ENCODE measurements at regions not wholly inside any gene's neighbourhood (a gene's known extent, or its start where the extent isn't known, plus 50 kb on each side); places are given as distances from the start of the nearest gene placed in this dataset.

DNA sequence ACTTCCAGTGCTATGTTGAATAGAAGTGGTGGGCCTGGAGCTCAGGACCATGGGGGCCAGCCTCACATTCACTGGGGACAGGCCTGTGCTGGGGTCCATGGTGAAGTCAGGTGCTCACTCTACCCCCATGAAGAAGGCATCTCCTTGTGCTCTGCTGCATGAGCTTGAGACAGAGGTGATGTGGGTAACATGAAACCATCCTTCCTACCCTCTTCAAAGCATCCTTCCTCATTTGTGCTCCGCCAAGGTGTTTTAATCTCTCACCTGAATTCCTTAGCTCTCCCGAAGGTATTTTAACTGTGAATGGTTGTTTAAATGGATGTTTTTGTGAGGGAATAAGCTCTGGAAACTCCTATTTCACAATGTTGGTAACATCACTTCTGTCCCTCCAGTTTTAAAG lies 209.6 kb upstream of the PCSK2 start:
- no peak for DNase-seq (ENCODE audit: low read depth)

GRCh38 chr20:17021481-17021880 lies 205.4 kb upstream of the PCSK2 start:
- no peak for DNase-seq (ENCODE audit: low read depth)

- no peak for DNase-seq (ENCODE audit: low read depth)
Observed at GRCh38 chr20:17023036-17023435, 203.8 kb upstream of the PCSK2 start.

DNA sequence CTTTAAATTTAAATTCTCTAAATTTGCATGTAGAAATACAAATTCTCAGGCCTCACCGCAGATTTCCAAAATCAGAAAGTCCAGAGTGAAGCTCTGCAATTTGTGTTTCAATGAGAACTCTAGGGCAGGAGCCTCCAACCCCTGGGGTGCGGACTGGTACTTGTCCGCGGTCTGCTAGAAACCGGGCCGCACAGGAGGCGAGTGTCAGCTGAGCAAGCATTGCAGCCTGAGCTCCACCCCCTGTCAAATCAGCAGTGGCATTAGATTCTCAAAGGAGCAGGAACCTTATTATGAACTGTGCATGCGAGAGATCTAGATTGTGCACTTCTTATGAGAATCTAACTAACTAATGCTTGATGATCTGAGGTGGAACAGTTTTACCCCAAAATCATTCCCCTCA lies 203.0 kb upstream of the PCSK2 start:
- DNase-seq (ENCODE audit: low read depth) = no peak

DNA sequence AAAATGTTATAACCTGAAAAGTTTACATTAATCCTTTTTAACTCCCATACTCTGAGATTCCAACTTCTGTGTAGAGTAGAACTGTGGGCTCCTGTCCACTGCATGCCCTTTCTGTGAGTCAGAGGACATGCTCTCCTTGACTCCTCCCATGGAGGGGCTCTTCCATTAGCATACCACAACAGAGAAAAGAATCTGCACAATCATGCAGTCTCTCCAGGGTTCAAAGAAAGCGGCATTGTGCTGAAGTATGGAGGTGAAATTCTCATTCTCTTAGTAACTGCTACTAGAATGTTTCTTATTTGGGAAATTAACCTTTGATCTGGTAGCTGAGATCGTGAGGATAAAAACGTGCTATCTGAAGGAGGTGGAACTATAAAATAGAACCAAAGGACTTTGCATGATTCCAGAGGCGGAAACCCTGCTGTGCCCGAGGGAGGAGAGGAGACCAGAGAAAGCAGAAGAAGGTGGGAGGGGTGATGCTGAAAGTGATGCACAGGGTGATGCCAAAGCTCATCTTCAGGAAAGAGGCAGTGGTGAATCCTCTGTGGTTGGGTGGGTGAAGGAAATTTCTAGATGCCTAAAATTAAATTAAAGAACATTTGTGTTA lies 202.2 kb upstream of the PCSK2 start:
- DNase-seq (ENCODE audit: low read depth) = no peak

GRCh38 chr20:17026346-17026745 lies 200.5 kb upstream of the PCSK2 start:
- no peak for DNase-seq (ENCODE audit: low read depth)

DNA sequence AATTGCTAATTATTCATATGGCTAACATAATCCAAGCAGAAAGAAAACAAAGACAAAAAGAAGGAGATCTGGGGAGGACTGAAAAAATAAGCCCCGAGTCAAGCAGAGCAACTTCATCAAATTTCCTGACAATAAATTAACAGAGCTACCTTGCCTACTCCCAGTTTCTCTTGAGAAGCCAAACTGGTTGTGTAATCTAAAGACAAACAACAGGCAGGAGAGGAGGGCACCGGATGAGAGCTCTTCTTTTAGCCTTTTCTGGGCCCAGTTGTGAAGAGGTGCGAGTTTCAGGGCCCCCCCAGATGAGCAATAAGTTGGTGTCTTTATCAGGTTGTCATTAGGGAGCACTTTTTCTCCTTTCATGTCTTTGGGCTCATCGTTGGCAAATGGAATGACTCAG lies 197.1 kb upstream of the PCSK2 start:
- no peak for DNase-seq (ENCODE audit: low read depth)

- DNase-seq (ENCODE audit: low read depth) = no peak
Observed at GRCh38 chr20:17036541-17036940, 190.3 kb upstream of the PCSK2 start.

DNA sequence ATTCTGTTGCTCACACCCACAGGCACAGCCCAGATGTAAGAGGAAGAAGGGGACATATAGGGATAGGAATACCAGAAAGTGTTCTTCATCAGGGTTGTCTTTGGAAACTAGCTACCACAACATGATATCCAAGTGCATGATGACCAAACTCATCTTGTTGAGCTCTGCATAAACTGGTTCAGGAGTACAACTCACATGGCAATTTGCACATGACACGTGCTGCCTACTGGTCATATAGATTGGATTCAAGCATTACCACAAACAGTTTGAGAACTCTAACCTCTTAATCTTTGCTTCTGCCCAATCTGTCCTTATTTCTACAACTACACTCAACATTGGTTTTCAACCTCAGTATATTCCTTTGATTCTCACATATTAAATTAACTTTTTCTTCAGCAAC lies 184.7 kb upstream of the PCSK2 start:
- DNase-seq (ENCODE audit: low read depth) = no peak

- no peak for DNase-seq (ENCODE audit: low read depth)
Observed at GRCh38 chr20:17043323-17043722, 183.5 kb upstream of the PCSK2 start.

DNA sequence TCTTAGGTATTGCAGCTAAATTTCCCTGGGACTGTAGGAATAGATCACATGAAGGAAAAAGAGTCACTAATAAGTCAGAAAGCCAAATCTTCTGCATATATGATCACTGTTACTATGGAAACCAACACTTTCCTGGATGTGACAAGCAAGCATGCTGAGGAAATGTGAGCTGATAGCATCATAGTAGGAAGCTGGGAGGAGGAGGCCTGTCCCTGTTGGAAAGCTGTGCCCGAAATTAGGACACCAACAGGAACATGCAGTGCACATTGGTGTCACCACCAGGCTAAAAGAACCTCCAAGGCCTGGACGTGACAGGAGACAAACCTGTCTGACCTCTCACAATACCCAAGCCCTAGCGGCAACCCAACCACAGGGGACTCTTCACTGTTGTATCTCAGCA lies 181.9 kb upstream of the PCSK2 start:
- DNase-seq (ENCODE audit: low read depth) = no peak

DNA sequence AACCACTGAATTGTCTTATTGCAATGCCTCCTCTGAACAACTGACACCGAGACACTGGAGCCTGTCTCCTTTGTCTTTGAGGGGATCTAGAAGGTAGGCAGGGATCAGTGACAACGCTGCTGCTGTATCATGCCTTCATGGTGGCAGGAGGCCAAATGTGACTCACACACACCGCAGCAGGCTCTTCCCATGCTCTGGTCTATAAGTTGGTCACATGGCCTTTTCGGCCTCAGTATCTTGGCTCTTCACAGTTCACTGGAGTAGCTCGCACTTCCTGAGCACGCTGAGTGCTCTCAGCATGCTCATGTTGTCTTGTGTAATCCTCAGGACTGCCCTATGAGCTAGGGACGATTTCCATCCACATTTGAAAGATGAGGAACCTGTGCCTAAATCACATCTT lies 167.4 kb upstream of the PCSK2 start:
- no peak for DNase-seq (ENCODE audit: low read depth)

DNA sequence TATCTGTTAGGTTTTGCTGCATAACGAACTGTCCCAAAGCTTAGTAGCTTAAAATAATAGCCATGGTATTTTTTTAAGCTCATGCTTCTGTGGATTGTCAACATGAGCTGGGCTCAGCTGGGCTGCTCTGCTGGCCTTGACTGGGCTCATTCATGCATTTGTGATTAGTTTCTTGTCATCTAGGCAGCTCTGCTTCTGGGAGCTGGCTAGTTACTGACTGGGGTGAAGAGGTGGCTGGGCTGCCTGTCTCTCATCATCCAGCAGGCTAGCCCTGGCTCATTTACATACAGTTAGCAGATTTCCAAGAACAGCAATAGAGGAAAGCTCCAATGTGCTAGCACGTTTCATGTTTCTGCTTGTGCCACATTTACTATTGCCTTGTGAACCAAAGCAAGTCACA lies 165.1 kb upstream of the PCSK2 start:
- no peak for DNase-seq (ENCODE audit: low read depth)

DNA sequence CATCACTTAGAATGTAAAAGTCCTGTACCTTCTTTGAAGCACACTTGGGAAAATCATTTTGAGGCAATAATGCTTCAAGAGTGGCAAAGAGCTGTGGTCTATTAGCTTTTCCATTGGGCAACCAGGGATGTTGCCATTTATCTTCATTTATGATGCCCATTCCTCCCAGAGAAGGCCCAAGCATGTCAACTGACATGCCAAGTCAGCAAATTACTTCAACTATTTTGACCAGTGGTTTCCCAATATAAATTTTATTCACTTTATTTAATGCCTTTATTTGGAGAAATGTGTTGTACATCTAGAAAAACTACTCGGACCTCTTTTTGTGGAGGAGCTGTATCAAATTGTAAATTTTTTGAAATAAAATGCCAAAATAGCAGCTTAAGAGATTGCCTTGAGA lies 164.1 kb upstream of the PCSK2 start:
- DNase-seq (ENCODE audit: low read depth) = no peak

- no peak for DNase-seq (ENCODE audit: low read depth)
Observed at GRCh38 chr20:17066902-17067301, 159.9 kb upstream of the PCSK2 start.

DNA sequence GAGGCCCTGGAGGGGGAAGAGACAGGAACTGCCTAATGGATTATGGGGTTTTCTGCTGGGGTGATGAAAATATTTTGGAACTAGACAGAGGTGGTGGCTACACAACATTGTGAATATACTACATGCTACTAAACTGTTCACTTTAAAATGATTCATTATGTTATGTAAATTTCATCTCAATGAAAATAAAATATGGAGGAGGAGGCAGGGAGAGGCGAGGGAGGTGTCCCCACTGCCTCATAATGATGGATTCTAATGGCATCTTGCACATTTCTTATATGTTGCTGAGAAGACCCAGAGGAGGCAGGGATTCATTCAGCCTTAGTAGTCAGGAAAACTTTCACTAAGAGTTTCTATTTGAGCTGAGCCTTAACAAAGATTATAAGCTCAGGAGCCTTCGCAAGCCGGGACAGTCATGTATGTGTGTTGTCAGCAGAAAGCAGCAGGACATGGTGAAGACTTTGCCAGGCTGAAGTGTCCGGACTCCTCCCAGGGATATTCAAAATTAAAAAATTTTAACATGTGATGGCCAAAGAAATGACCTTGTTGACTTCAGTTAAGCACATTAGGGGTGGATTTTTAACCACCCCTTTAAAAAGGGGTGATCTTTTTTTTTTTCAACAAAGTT lies 158.6 kb upstream of the PCSK2 start:
- DNase-seq (ENCODE audit: low read depth) = no peak

DNA sequence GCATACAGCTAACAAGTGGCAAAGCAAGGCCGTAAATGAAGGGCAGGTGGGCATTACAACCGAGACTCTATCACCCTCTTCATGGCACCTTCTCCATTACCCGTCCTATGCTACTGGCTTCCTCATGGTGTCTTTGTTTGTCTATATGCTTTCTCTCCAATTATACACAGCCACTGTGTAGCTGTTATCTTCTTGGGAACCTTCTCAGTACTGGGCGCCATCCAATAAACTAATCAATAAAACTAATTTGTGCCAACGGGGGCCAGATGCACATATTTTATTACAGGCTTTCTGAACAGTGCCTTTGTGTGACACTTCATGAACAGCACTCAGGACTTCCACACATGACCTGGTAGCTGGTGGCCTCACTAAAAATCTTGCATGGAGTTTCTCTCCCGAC lies 149.8 kb upstream of the PCSK2 start:
- no peak for DNase-seq (ENCODE audit: low read depth)

- no peak for DNase-seq (ENCODE audit: low read depth)
Observed at GRCh38 chr20:17083738-17084137, 143.1 kb upstream of the PCSK2 start.

DNA sequence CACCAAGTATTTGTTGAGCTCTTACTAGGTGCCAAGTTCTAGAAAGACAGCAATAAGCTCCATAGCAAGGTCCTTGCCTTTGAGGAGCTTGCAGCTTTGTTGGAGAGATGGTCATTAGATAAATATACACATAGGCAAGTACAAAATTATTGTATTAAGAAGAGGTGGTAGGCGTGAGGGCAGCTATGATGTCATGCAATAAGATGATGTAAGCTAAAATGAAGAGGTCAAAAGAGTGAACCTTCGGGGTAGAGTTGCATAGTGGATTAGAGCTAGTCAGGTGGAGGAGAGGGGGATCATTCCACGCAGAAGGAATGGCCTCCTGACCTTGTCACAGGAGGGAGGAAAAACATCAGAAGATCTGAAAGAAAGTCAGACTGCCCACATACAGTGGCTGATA lies 141.9 kb upstream of the PCSK2 start:
- DNase-seq (ENCODE audit: low read depth) = no peak

DNA sequence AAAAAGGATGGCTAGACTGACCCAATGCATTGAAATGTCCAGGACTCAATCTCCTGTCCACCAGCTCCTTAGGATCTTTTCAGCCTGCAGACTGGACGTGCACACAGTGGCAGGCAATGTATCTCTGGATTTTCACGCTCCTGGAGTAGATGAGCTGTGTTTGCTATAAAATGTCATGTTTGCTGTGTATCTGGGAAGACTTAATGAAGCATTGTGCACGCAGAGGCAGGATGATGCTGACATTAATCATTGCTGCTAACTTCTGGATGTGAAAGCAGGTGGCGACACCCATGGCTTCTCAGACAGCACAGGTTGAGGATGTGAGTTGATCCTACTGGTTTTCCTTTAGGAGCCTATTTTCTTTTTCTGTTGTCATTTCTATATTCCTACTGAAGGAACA lies 133.1 kb upstream of the PCSK2 start:
- DNase-seq (ENCODE audit: low read depth) = no peak

- no peak for DNase-seq (ENCODE audit: low read depth)
Observed at GRCh38 chr20:17097603-17098002, 129.2 kb upstream of the PCSK2 start.

GRCh38 chr20:17100506-17100905 lies 126.3 kb upstream of the PCSK2 start:
- DNase-seq (ENCODE audit: low read depth) = no peak

DNA sequence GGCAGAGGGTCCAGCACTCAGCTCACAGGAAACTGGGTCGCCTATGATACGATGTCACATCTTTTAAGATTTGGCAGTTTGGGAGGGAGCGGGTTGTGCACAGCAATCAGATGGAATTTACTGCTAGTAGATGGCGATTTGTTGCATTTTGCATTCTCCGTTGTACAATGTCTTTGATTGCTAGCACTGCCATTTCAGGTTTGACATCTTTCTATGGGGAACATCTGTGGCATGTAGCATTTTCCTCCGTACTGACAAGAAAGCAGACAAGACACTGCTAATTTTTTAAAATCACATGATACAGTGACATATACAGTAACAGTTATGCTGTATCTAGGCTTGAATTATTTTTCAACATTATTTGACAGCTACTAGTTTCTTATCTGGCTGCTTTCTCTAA lies 119.7 kb upstream of the PCSK2 start:
- DNase-seq (ENCODE audit: low read depth) = no peak

GRCh38 chr20:17108896-17109295 lies 117.9 kb upstream of the PCSK2 start:
- DNase-seq (ENCODE audit: low read depth) = no peak
